ENCODE measurements at regions not wholly inside any gene's neighbourhood (a gene's known extent, or its start where the extent isn't known, plus 50 kb on each side); places are given as distances from the start of the nearest gene placed in this dataset.

DNA sequence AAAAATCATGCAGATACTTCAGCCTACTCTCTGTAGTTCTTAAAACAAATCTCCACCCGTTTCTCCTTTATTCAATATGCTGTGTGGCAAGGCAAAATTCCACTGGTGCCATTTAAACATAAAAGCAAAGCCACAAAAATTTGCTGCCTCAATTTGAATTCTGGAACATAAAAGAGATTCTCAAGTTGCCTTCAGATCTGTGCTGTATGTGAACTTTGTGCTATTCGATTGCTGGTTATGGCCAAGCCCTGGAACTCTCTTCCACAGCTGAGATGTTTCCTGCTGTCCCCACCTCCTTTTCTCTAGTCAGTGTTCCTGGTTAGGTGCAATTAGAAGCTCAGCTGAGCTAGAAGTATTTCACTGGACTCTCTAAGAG, 395.3 kb upstream of the BTBD3 start (continued):
- TF ChIP-seq, protein P1, sequence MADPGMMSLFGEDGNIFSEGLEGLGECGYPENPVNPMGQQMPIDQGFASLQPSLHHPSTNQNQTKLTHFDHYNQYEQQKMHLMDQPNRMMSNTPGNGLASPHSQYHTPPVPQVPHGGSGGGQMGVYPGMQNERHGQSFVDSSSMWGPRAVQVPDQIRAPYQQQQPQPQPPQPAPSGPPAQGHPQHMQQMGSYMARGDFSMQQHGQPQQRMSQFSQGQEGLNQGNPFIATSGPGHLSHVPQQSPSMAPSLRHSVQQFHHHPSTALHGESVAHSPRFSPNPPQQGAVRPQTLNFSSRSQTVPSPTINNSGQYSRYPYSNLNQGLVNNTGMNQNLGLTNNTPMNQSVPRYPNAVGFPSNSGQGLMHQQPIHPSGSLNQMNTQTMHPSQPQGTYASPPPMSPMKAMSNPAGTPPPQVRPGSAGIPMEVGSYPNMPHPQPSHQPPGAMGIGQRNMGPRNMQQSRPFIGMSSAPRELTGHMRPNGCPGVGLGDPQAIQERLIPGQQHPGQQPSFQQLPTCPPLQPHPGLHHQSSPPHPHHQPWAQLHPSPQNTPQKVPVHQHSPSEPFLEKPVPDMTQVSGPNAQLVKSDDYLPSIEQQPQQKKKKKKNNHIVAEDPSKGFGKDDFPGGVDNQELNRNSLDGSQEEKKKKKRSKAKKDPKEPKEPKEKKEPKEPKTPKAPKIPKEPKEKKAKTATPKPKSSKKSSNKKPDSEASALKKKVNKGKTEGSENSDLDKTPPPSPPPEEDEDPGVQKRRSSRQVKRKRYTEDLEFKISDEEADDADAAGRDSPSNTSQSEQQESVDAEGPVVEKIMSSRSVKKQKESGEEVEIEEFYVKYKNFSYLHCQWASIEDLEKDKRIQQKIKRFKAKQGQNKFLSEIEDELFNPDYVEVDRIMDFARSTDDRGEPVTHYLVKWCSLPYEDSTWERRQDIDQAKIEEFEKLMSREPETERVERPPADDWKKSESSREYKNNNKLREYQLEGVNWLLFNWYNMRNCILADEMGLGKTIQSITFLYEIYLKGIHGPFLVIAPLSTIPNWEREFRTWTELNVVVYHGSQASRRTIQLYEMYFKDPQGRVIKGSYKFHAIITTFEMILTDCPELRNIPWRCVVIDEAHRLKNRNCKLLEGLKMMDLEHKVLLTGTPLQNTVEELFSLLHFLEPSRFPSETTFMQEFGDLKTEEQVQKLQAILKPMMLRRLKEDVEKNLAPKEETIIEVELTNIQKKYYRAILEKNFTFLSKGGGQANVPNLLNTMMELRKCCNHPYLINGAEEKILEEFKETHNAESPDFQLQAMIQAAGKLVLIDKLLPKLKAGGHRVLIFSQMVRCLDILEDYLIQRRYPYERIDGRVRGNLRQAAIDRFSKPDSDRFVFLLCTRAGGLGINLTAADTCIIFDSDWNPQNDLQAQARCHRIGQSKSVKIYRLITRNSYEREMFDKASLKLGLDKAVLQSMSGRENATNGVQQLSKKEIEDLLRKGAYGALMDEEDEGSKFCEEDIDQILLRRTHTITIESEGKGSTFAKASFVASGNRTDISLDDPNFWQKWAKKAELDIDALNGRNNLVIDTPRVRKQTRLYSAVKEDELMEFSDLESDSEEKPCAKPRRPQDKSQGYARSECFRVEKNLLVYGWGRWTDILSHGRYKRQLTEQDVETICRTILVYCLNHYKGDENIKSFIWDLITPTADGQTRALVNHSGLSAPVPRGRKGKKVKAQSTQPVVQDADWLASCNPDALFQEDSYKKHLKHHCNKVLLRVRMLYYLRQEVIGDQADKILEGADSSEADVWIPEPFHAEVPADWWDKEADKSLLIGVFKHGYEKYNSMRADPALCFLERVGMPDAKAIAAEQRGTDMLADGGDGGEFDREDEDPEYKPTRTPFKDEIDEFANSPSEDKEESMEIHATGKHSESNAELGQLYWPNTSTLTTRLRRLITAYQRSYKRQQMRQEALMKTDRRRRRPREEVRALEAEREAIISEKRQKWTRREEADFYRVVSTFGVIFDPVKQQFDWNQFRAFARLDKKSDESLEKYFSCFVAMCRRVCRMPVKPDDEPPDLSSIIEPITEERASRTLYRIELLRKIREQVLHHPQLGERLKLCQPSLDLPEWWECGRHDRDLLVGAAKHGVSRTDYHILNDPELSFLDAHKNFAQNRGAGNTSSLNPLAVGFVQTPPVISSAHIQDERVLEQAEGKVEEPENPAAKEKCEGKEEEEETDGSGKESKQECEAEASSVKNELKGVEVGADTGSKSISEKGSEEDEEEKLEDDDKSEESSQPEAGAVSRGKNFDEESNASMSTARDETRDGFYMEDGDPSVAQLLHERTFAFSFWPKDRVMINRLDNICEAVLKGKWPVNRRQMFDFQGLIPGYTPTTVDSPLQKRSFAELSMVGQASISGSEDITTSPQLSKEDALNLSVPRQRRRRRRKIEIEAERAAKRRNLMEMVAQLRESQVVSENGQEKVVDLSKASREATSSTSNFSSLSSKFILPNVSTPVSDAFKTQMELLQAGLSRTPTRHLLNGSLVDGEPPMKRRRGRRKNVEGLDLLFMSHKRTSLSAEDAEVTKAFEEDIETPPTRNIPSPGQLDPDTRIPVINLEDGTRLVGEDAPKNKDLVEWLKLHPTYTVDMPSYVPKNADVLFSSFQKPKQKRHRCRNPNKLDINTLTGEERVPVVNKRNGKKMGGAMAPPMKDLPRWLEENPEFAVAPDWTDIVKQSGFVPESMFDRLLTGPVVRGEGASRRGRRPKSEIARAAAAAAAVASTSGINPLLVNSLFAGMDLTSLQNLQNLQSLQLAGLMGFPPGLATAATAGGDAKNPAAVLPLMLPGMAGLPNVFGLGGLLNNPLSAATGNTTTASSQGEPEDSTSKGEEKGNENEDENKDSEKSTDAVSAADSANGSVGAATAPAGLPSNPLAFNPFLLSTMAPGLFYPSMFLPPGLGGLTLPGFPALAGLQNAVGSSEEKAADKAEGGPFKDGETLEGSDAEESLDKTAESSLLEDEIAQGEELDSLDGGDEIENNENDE (IDR thresholded peaks at IDR 0.05; ENCODE audit: insufficient replicate concordance, low read length) = no peak
- no peak for TF ChIP-seq SP1 (IDR thresholded peaks at IDR 0.05; ENCODE audit: low read depth, low read length)
- no peak for TF ChIP-seq EP300 (IDR thresholded peaks at IDR 0.05; ENCODE audit: borderline replicate concordance in 1 of 2, low read depth in 2 of 2, low read length in 2 of 2)
- no peak for TF ChIP-seq SUZ12 (IDR thresholded peaks at IDR 0.05; ENCODE audit: low read length)
- TF ChIP-seq, protein P2, sequence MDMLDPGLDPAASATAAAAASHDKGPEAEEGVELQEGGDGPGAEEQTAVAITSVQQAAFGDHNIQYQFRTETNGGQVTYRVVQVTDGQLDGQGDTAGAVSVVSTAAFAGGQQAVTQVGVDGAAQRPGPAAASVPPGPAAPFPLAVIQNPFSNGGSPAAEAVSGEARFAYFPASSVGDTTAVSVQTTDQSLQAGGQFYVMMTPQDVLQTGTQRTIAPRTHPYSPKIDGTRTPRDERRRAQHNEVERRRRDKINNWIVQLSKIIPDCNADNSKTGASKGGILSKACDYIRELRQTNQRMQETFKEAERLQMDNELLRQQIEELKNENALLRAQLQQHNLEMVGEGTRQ (IDR thresholded peaks at IDR 0.05; ENCODE audit: low read length) = no peak
- TF ChIP-seq, protein P3, sequence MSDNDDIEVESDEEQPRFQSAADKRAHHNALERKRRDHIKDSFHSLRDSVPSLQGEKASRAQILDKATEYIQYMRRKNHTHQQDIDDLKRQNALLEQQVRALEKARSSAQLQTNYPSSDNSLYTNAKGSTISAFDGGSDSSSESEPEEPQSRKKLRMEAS (IDR thresholded peaks at IDR 0.05) = no peak
- TF ChIP-seq JUN (IDR thresholded peaks at IDR 0.05; ENCODE audit: low read depth, low read length) = no peak
- TF ChIP-seq YY1 (IDR thresholded peaks at IDR 0.05; ENCODE audit: low read depth, low read length) = no peak
- no peak for TF ChIP-seq CBX8 (IDR thresholded peaks at IDR 0.05; ENCODE audit: borderline replicate concordance, low read depth, low read length)
- no peak for TF ChIP-seq CBX5 (IDR thresholded peaks at IDR 0.05; ENCODE audit: low read depth, low read length)
- no peak for TF ChIP-seq SP2 (IDR thresholded peaks at IDR 0.05; ENCODE audit: low read length)
- TF ChIP-seq JUND (IDR thresholded peaks at IDR 0.05; ENCODE audit: low read length) = no peak

Data from H1 (cell line).